ENCODE measurements at regions not wholly inside any gene's neighbourhood (a gene's known extent, or its start where the extent isn't known, plus 50 kb on each side); places are given as distances from the start of the nearest gene placed in this dataset.
A peak's percentile ranks its signal among the peaks of the same experiment; 100 is the strongest.

DNA sequence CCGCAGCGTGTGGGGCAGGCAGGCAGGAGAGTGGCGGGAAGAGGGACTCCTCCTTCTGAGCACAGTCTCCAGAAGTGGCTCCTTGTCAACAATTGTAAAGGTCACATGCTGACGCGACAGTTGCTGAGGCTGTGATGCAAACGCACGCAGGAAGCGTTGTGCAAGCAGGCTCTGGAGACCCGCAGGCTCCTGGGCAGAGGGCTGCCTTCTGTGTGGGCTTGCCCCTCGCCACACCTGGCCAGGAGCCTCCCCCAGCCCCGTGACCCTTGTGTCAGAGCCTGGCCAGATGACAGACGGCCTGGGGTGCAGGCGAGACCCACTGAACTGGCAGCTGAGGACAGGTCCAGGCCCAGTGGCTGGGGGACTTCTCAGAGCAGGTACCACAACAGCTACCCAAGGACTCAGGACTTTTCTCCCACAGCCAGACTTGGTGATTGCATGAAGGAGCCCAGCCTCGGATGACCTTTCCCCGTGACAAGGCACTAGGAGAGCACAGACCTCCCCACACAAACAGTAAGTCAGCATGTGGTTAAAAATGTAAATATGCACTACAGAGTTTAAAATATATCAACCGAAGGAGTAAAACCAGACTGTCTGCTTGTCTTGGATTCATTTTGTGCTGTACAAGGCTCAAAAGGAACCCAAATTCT, 222.1 kb upstream of the RREB1 start (continued):
- TF ChIP-seq, protein P1, sequence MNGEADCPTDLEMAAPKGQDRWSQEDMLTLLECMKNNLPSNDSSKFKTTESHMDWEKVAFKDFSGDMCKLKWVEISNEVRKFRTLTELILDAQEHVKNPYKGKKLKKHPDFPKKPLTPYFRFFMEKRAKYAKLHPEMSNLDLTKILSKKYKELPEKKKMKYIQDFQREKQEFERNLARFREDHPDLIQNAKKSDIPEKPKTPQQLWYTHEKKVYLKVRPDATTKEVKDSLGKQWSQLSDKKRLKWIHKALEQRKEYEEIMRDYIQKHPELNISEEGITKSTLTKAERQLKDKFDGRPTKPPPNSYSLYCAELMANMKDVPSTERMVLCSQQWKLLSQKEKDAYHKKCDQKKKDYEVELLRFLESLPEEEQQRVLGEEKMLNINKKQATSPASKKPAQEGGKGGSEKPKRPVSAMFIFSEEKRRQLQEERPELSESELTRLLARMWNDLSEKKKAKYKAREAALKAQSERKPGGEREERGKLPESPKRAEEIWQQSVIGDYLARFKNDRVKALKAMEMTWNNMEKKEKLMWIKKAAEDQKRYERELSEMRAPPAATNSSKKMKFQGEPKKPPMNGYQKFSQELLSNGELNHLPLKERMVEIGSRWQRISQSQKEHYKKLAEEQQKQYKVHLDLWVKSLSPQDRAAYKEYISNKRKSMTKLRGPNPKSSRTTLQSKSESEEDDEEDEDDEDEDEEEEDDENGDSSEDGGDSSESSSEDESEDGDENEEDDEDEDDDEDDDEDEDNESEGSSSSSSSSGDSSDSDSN (IDR thresholded peaks at IDR 0.05; ENCODE audit: borderline replicate concordance in 1 of 2, low read depth in 2 of 2, low read length in 2 of 2), result 0 out of 4 replicates have a peak, but pooled peaks of 1 of the 2 experiments have one; percentile 16
- TF ChIP-seq ZNF766 (CRISPR knock-in tag; conservative IDR thresholded peaks at IDR 0.05), result peak; percentile 56
- TF ChIP-seq DMBX1 (CRISPR knock-in tag; IDR thresholded peaks at IDR 0.05; ENCODE audit: borderline replicate concordance), result peak; percentile 78; the same call in 1 of the 2 replicates
- no peak for TF ChIP-seq HDAC8 (tag; IDR thresholded peaks at IDR 0.05)
- no peak for TF ChIP-seq BRCA1 (IDR thresholded peaks at IDR 0.05)
- 0 out of 2 replicates have a peak, but pooled peaks have one; percentile 4 for TF ChIP-seq BRCA1 (CRISPR knock-in tag; IDR thresholded peaks at IDR 0.05)
- TF ChIP-seq PTRF (tag; IDR thresholded peaks at IDR 0.05), result 0 out of 2 replicates have a peak, but pooled peaks have one; percentile 8
- peak; percentile 22 for TF ChIP-seq ETS2 (tag; IDR thresholded peaks at IDR 0.05; ENCODE audit: borderline replicate concordance, poor library complexity, severe bottlenecking)
- 0 out of 2 replicates have a peak, but pooled peaks have one; percentile 28 for TF ChIP-seq TCF15 (CRISPR knock-in tag; IDR thresholded peaks at IDR 0.05)
- TF ChIP-seq, protein P2, sequence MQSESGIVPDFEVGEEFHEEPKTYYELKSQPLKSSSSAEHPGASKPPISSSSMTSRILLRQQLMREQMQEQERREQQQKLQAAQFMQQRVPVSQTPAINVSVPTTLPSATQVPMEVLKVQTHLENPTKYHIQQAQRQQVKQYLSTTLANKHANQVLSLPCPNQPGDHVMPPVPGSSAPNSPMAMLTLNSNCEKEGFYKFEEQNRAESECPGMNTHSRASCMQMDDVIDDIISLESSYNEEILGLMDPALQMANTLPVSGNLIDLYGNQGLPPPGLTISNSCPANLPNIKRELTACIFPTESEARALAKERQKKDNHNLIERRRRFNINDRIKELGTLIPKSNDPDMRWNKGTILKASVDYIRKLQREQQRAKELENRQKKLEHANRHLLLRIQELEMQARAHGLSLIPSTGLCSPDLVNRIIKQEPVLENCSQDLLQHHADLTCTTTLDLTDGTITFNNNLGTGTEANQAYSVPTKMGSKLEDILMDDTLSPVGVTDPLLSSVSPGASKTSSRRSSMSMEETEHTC (IDR thresholded peaks at IDR 0.05), result peak; percentile 7; the same call in 1 of the 2 replicates
- TF ChIP-seq, protein P3, sequence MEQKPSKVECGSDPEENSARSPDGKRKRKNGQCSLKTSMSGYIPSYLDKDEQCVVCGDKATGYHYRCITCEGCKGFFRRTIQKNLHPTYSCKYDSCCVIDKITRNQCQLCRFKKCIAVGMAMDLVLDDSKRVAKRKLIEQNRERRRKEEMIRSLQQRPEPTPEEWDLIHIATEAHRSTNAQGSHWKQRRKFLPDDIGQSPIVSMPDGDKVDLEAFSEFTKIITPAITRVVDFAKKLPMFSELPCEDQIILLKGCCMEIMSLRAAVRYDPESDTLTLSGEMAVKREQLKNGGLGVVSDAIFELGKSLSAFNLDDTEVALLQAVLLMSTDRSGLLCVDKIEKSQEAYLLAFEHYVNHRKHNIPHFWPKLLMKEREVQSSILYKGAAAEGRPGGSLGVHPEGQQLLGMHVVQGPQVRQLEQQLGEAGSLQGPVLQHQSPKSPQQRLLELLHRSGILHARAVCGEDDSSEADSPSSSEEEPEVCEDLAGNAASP (IDR thresholded peaks at IDR 0.05), result peak; percentile 55; the same call in 1 of the 2 replicates
- TF ChIP-seq ZNF79 (CRISPR knock-in tag; IDR thresholded peaks at IDR 0.05; ENCODE audit: low read depth), result no peak
- peak; percentile 18; the same call in 1 of the 2 replicates for TF ChIP-seq MTA3 (IDR thresholded peaks at IDR 0.05; ENCODE audit: borderline replicate concordance)
- 0 out of 2 replicates have a peak, but pooled peaks have one; percentile 52 for TF ChIP-seq GATAD2A (IDR thresholded peaks at IDR 0.05)
- no peak for TF ChIP-seq ZNF695 (CRISPR knock-in tag; IDR thresholded peaks at IDR 0.05)
- peak; percentile 84 for TF ChIP-seq ZBTB17 (CRISPR knock-in tag; IDR thresholded peaks at IDR 0.05)
- no peak for TF ChIP-seq ZNF431 (CRISPR knock-in tag; IDR thresholded peaks at IDR 0.05)
- TF ChIP-seq ZNF175 (CRISPR knock-in tag; IDR thresholded peaks at IDR 0.05; ENCODE audit: low read depth), result 0 out of 2 replicates have a peak, but pooled peaks have one; percentile 34

All from K562 (cell line).